GM19455 (cell line): ENCODE measurements at regions not wholly inside any gene's neighbourhood (a gene's known extent, or its start where the extent isn't known, plus 50 kb on each side); places are given as distances from the start of the nearest gene placed in this dataset.
"Not testable (repeated sequence)": the region's sequence is repeated elsewhere in the genome, so short reads cannot be mapped to it uniquely, and the experiment has no call there.

Experiments
- ATAC-seq: cut with Tn5 transposase; IDR thresholded peaks from one replicate; pipeline ENCODE4 v1.9.1; 2021; ENCODE audit not compliant: unreplicated experiment

GRCh38 chr7:69360913-69361312 lies 237.4 kb upstream of the AUTS2 start:
- ATAC-seq = no peak

GRCh38 chr7:69363136-69363535 lies 235.1 kb upstream of the AUTS2 start:
- no peak for ATAC-seq

- ATAC-seq = no peak
These were observed 233.2 kb upstream of the AUTS2 start for GRCh38 chr7:69364813-69365643.

- no peak for ATAC-seq
These were observed 232.6 kb upstream of the AUTS2 start for GRCh38 chr7:69365651-69366192.

GRCh38 chr7:69367780-69368179 lies 230.5 kb upstream of the AUTS2 start:
- no peak for ATAC-seq

GRCh38 chr7:69373171-69374043 lies 224.9 kb upstream of the AUTS2 start:
- ATAC-seq = no peak

- no peak for ATAC-seq
These were observed 224.2 kb upstream of the AUTS2 start for GRCh38 chr7:69374044-69374425.

- no peak for ATAC-seq
These were observed 221.1 kb upstream of the AUTS2 start for GRCh38 chr7:69377191-69377590.

- no peak for ATAC-seq
These were observed 209.7 kb upstream of the AUTS2 start for GRCh38 chr7:69388452-69389137.

GRCh38 chr7:69389216-69389615 lies 209.1 kb upstream of the AUTS2 start:
- no peak for ATAC-seq

- ATAC-seq = not testable (repeated sequence)
These were observed 204.4 kb upstream of the AUTS2 start for GRCh38 chr7:69393912-69394311.

GRCh38 chr7:69395061-69395714 lies 203.1 kb upstream of the AUTS2 start:
- ATAC-seq = no peak

- ATAC-seq = no peak
These were observed 199.3 kb upstream of the AUTS2 start for GRCh38 chr7:69398986-69399385.

- no peak for ATAC-seq
These were observed 198.9 kb upstream of the AUTS2 start for GRCh38 chr7:69399401-69399800.

GRCh38 chr7:69402696-69403095 lies 195.6 kb upstream of the AUTS2 start:
- no peak for ATAC-seq

- ATAC-seq = no peak
These were observed 195.1 kb upstream of the AUTS2 start for GRCh38 chr7:69403169-69403568.

- no peak for ATAC-seq
These were observed 187.3 kb upstream of the AUTS2 start for GRCh38 chr7:69411018-69411417.

- no peak for ATAC-seq
These were observed 186.8 kb upstream of the AUTS2 start for GRCh38 chr7:69411466-69411865.

- ATAC-seq = no peak
These were observed 185.7 kb upstream of the AUTS2 start for GRCh38 chr7:69412331-69413146.

- ATAC-seq = no peak
These were observed 183.7 kb upstream of the AUTS2 start for GRCh38 chr7:69414555-69414954.
